Smooth muscle cell (in vitro differentiated cells): ENCODE measurements at regions not wholly inside any gene's neighbourhood (a gene's known extent, or its start where the extent isn't known, plus 50 kb on each side); places are given as distances from the start of the nearest gene placed in this dataset.

ENCODE experiments used
- DNase-seq: peaks from one replicate; lab custom pipeline; 2025; ENCODE audit not compliant: unreplicated experiment; lab: John Stamatoyannopoulos, UW
- H2AFZ ChIP-seq: fragments of 200-600 bp; sonication (generic); 2 replicates; pipeline ENCODE4 v1.6.0; 2016; ENCODE audit warnings: antibody characterized with exemption, low read depth, mild to moderate bottlenecking
- H3F3A ChIP-seq: fragments of 200-600 bp; sonication (generic); 2 replicates; pipeline ENCODE4 v1.6.0; 2017; ENCODE audit warnings: antibody characterized with exemption, low read depth
- H3K27ac ChIP-seq: fragments of 200-600 bp; sonication (generic); 2 replicates; pipeline ENCODE4 v1.5.1; 2016; ENCODE audit warnings: low read depth, mild to moderate bottlenecking
- H3K27me3 ChIP-seq: fragments of 200-600 bp; sonication (generic); 2 replicates; pipeline ENCODE4 v1.6.1; 2016; ENCODE audit warnings: low read depth, mild to moderate bottlenecking
- H3K36me3 ChIP-seq: fragments of 200-600 bp; sonication (generic); 2 replicates; pipeline ENCODE4 v1.5.1; 2016; ENCODE audit warnings: low read depth
- H3K4me1 ChIP-seq: fragments of 200-600 bp; sonication (generic); 2 replicates; pipeline ENCODE4 v1.5.1; 2016; ENCODE audit warnings: low read depth
- H3K4me2 ChIP-seq: fragments of 200-600 bp; sonication (generic); 2 replicates; pipeline ENCODE4 v1.6.0; 2016; ENCODE audit warnings: mild to moderate bottlenecking
- H3K4me3 ChIP-seq: fragments of 200-600 bp; sonication (generic); 2 replicates; pipeline ENCODE4 v1.5.1; 2016; ENCODE audit warnings: mild to moderate bottlenecking
- H3K79me2 ChIP-seq: fragments of 200-600 bp; sonication (generic); 2 replicates; pipeline ENCODE4 v1.6.0; 2016; ENCODE audit warnings: low read depth, mild to moderate bottlenecking
- H3K9ac ChIP-seq: fragments of 200-600 bp; sonication (generic); 2 replicates; pipeline ENCODE4 v1.6.0; 2016; ENCODE audit warnings: low read depth
- H3K9me3 ChIP-seq: fragments of 200-600 bp; sonication (generic); replicated peaks from 2 replicates; pipeline ENCODE4 v1.5.1; 2016; ENCODE audit warnings: low read depth
- H4K20me1 ChIP-seq: fragments of 200-600 bp; sonication (generic); 2 replicates; pipeline ENCODE4 v1.6.0; 2016; ENCODE audit warnings: low read depth
- CTCF ChIP-seq: fragments of 200-600 bp; sonication (generic); IDR thresholded peaks from 2 replicates; pipeline ENCODE4 v1.5.1; 2017; ENCODE audit warnings: borderline replicate concordance, mild to moderate bottlenecking, antibody characterized with exemption; ENCODE audit not compliant: insufficient read depth, poor library complexity, severe bottlenecking
- WGBS: methylation state at CpG from one replicate; pipeline ENCODE4 v1.1.7; 2016; ENCODE audit warnings: low lambda C conversion rate; 5-methylcytosine and 5-hydroxymethylcytosine counted together

- H3K9ac ChIP-seq: no peak overlapping the region
- H3K4me1 ChIP-seq: no peaks in the 10 kb centered on the region
- 18% methylated on average over 7 of the region's 7 CpGs for WGBS
- H4K20me1 ChIP-seq: no peaks in the 10 kb centered on the region
- H3K27me3 ChIP-seq: no peaks in the 10 kb centered on the region
- DNase-seq: no peak
- no peak overlapping the region for H3K4me2 ChIP-seq
- H3F3A ChIP-seq: no peaks in the 10 kb centered on the region
- no peak overlapping the region for H3K27ac ChIP-seq
- H3K9me3 ChIP-seq: no peaks in the 10 kb centered on the region
- TF ChIP-seq CTCF: peak; percentile 89
- H3K79me2 ChIP-seq: no peaks in the 10 kb centered on the region
- no peak overlapping the region for H2AFZ ChIP-seq
- no peaks in the 10 kb centered on the region for H3K36me3 ChIP-seq
- no peak overlapping the region for H3K4me3 ChIP-seq
Measured at GRCh38 chr21:26715878-26716506, 129.2 kb downstream of the ADAMTS1 start.

- no peaks in the 10 kb centered on the region for H3K9me3 ChIP-seq
- H3K9ac ChIP-seq: no peak overlapping the region
- no peaks in the 10 kb centered on the region for H3K36me3 ChIP-seq
- H3F3A ChIP-seq: no peaks in the 10 kb centered on the region
- no peak for TF ChIP-seq CTCF
- H4K20me1 ChIP-seq: no peaks in the 10 kb centered on the region
- H3K79me2 ChIP-seq: no peaks in the 10 kb centered on the region
- no peak for DNase-seq
- H3K27me3 ChIP-seq: no peaks in the 10 kb centered on the region
- H3K4me3 ChIP-seq: no peak overlapping the region
- 60% methylated on average over 4 of the region's 4 CpGs for WGBS
- no peak overlapping the region for H3K4me2 ChIP-seq
- H2AFZ ChIP-seq: no peak overlapping the region
- no peaks in the 10 kb centered on the region for H3K4me1 ChIP-seq
- H3K27ac ChIP-seq: no peak overlapping the region
Measured at GRCh38 chr21:26715116-26715515, 130.1 kb downstream of the ADAMTS1 start.

- no peak for TF ChIP-seq CTCF
- no peak overlapping the region for H3K27ac ChIP-seq
- H3K9ac ChIP-seq: no peak overlapping the region
- no peak for DNase-seq
- no peaks in the 10 kb centered on the region for H3K9me3 ChIP-seq
- H3K27me3 ChIP-seq: no peaks in the 10 kb centered on the region
- H3K36me3 ChIP-seq: no peaks in the 10 kb centered on the region
- H3F3A ChIP-seq: no peaks in the 10 kb centered on the region
- no peak overlapping the region for H3K4me2 ChIP-seq
- H2AFZ ChIP-seq: no peak overlapping the region
- no peaks in the 10 kb centered on the region for H4K20me1 ChIP-seq
- no peaks in the 10 kb centered on the region for H3K79me2 ChIP-seq
- 83% methylated on average over 11 of the region's 11 CpGs for WGBS
- H3K4me1 ChIP-seq: no peaks in the 10 kb centered on the region
- no peak overlapping the region for H3K4me3 ChIP-seq
Measured at GRCh38 chr21:26710155-26710554, 135.1 kb downstream of the ADAMTS1 start.

- DNase-seq: no peak
- WGBS: 80% methylated on average over 7 of the region's 7 CpGs
- no peaks in the 10 kb centered on the region for H4K20me1 ChIP-seq
Measured at GRCh38 chr21:26709090-26709489, 136.0 kb upstream of the CYYR1 start.

More at GRCh38 chr21:26709090-26709489, 136.0 kb upstream of the CYYR1 start:
- H3K27me3 ChIP-seq: no peaks in the 10 kb centered on the region
- H3K9me3 ChIP-seq: no peaks in the 10 kb centered on the region
- H2AFZ ChIP-seq: no peak overlapping the region
- H3K4me1 ChIP-seq: no peaks in the 10 kb centered on the region
- H3K27ac ChIP-seq: no peak overlapping the region
- H3K36me3 ChIP-seq: no peaks in the 10 kb centered on the region
- no peak overlapping the region for H3K4me3 ChIP-seq
- no peaks in the 10 kb centered on the region for H3F3A ChIP-seq
- no peak overlapping the region for H3K9ac ChIP-seq
- H3K79me2 ChIP-seq: no peaks in the 10 kb centered on the region
- H3K4me2 ChIP-seq: no peak overlapping the region
- no peak for TF ChIP-seq CTCF
